ENCODE measurements at regions not wholly inside any gene's neighbourhood (a gene's known extent, or its start where the extent isn't known, plus 50 kb on each side); places are given as distances from the start of the nearest gene placed in this dataset.

DNA sequence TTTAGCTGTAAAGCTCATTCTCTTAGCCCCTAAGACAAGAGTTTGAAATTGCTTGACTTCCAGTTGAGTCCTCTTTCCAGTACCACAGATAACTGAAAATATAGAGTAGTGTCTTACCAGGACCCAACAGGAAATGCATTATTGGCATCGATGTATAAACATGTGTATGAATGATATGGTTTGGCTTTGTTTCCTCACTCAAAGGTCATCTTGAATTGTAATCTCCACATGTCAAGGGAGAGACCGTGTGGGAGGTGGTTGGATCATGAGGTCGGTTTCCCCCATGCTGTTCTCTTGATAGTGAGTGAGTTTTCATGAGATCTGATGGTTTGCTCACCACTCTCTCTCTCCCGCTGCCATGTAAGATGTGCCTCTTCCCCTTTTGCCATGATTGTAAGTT is 745.0 kb downstream of the TMEM182 start:
- intact Hi-C loops (cut with micrococcal nuclease) = no loop called here
- Histone ChIP-seq H3K36me3 (ENCODE audit: control insufficient read depth in 2 of 2, extremely low read depth in 1 of 2, insufficient read depth in 2 of 2, low read length in 2 of 2) (no peaks in the 10 kb centered on the region), H3K27ac (ENCODE audit: insufficient read depth, low read depth, low read length) (no peak overlapping the region), H2AFZ (ENCODE audit: low read depth, low read length) (no peak overlapping the region), H3K9me1 (replicated peaks; ENCODE audit: control insufficient read depth, extremely low read depth, insufficient read depth, low read length) (no peaks in the 10 kb centered on the region), H3K4me2 (ENCODE audit: insufficient read depth, low read length) (no peak overlapping the region), H3K9ac (replicated peaks; ENCODE audit: extremely low read depth, insufficient read depth, low read length) (no peak overlapping the region), H4K20me1 (replicated peaks; ENCODE audit: control insufficient read depth, extremely low read depth, insufficient read depth, low read length) (no peaks in the 10 kb centered on the region), H3K4me3 (replicated peaks in 1 of 3; ENCODE audit: insufficient read depth in 1 of 3, low read depth in 1 of 3, low read length in 3 of 3) (no peak overlapping the region), H3K4me1 (ENCODE audit: control insufficient read depth, extremely low read depth, insufficient read depth, low read length) (no peaks in the 10 kb centered on the region), H3K79me2 (ENCODE audit: control insufficient read depth, insufficient read depth, low read length) (no peaks in the 10 kb centered on the region), H3K27me3 (ENCODE audit: control insufficient read depth in 2 of 2, insufficient read depth in 2 of 2, low read length in 2 of 2) (no peaks in the 10 kb centered on the region), H3K9me3 (replicated peaks; ENCODE audit: control insufficient read depth, insufficient read depth, low read length) (no peaks in the 10 kb centered on the region)
- POLR2A ChIA-PET = no interaction called here
- no TSS peak for BruUV-seq (replicated peaks)
- dilution Hi-C loops (cut with MboI; ENCODE audit: extremely low pct_ligation_motif_present, low sequenced_read_pairs) = no loop called here
- TF ChIP-seq, protein P1, sequence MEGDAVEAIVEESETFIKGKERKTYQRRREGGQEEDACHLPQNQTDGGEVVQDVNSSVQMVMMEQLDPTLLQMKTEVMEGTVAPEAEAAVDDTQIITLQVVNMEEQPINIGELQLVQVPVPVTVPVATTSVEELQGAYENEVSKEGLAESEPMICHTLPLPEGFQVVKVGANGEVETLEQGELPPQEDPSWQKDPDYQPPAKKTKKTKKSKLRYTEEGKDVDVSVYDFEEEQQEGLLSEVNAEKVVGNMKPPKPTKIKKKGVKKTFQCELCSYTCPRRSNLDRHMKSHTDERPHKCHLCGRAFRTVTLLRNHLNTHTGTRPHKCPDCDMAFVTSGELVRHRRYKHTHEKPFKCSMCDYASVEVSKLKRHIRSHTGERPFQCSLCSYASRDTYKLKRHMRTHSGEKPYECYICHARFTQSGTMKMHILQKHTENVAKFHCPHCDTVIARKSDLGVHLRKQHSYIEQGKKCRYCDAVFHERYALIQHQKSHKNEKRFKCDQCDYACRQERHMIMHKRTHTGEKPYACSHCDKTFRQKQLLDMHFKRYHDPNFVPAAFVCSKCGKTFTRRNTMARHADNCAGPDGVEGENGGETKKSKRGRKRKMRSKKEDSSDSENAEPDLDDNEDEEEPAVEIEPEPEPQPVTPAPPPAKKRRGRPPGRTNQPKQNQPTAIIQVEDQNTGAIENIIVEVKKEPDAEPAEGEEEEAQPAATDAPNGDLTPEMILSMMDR (IDR thresholded peaks at IDR 0.05; ENCODE audit: extremely low read depth in 1 of 2, insufficient read depth in 1 of 2, low read depth in 1 of 2, low read length in 2 of 2) = no peak
- TF ChIP-seq MAX (IDR thresholded peaks at IDR 0.05; ENCODE audit: insufficient read depth, insufficient read length) (no peak), FOS (IDR thresholded peaks at IDR 0.05; ENCODE audit: borderline replicate concordance, insufficient read depth, low read length) (no peak), GATA2 (IDR thresholded peaks at IDR 0.05; ENCODE audit: insufficient read depth, insufficient read length, low read depth, low read length) (no peak), EZH2 (IDR thresholded peaks at IDR 0.05; ENCODE audit: borderline replicate concordance, low read depth, low read length, severe bottlenecking) (no peak), JUN (IDR thresholded peaks at IDR 0.05; ENCODE audit: borderline replicate concordance, insufficient read depth, insufficient read length, low read depth) (no peak), MYC (IDR thresholded peaks at IDR 0.05; ENCODE audit: low read depth, low read length) (no peak), POLR2AphosphoS5 (IDR thresholded peaks at IDR 0.05; ENCODE audit: insufficient read depth, low read depth, low read length) (no peak), POLR2A (IDR thresholded peaks at IDR 0.05; ENCODE audit: low read depth, low read length) (no peak)
- CTCF ChIA-PET = no interaction called here
- FAIRE-seq (no peak), DNase-seq (ENCODE audit: low read depth, low spot score) (no peak)

Measured in endothelial cell of umbilical vein (primary cell).